HG02884 (cell line): ENCODE measurements at regions not wholly inside any gene's neighbourhood (a gene's known extent, or its start where the extent isn't known, plus 50 kb on each side); places are given as distances from the start of the nearest gene placed in this dataset.
"Not testable (repeated sequence)": the region's sequence is repeated elsewhere in the genome, so short reads cannot be mapped to it uniquely, and the experiment has no call there.

ENCODE experiments used
- ATAC-seq: cut with Tn5 transposase; IDR thresholded peaks from one replicate; pipeline ENCODE4 v1.9.1; 2021; ENCODE audit warnings: mild to moderate bottlenecking, moderate library complexity; ENCODE audit not compliant: unreplicated experiment

GRCh38 chr17:77288115-77288619, 147.4 kb downstream of the SEC14L1 start:
- no peak for ATAC-seq

GRCh38 chr17:77290759-77291558, 150.2 kb downstream of the SEC14L1 start:
- not testable (repeated sequence) for ATAC-seq

DNA sequence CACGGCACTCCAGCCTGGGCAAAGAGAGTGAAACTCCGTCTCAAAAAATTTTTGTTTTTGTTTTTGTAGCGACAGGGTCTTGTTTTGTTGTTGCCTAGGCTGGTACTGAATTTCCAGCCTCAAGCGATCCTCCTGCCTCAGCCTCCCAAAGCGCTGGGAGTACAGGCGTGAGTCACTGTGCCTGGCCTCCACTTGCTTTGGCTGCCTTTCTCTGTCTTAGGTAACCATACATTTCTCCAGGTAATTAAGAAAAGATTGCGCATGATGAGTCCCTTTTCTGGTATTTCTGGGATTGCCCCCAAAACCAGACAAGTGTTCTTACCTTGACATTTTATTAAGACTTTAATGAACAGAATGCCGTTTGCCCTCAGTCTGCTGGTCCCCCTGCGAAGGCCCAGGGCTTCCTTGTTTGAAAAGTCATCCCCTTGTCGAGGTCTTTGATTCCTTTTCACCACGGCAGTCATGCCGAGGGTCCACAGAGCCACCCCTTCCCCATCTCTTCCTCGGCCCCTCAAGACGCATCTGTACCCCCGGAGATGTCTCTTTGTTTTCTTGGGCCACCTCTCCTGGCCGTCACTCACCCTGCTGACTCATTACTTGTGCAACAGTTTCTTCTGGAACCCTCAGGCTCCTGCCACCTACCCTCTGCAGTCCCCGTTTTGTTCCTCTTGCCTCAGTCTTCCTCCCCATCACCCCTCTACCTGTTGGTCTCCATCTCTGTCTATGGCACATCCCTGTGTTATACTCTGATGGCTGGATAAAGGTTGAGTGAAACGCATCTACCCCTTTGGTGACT, 151.0 kb downstream of the SEC14L1 start:
- no peak for ATAC-seq

GRCh38 chr17:77294761-77295160, 154.0 kb downstream of the SEC14L1 start:
- no peak for ATAC-seq

DNA sequence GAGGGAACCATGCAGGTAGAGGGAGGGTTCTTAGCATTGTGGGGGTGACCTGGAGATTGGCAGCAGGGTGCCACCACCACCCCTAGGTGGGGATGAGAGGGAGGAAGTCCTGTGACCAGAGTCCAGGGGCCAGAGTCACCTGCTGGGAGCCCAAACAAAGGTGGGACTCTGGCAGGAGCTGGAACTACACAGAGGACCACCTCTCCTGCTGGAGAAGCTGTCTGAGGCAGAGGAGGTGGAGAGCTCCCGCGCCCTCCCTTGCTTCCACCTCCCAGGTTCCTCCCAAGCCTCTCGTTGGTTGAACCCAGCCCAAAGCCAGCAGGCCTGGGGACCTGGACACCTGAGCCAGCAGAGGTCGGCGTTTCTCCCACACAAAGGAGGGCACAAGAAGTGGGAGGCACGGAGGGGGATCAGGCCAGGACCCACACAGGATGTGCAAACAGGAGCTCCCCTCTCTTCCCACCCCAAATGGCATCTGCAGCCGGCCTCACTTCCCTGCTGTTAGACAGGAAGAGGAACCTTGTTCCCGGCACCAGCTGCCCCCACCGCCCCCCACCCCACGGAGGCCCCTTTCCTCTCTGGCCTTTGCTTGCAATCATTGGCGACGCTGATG, 154.6 kb downstream of the SEC14L1 start:
- no peak for ATAC-seq

GRCh38 chr17:77296769-77297409, 156.1 kb downstream of the SEC14L1 start:
- no peak for ATAC-seq

DNA sequence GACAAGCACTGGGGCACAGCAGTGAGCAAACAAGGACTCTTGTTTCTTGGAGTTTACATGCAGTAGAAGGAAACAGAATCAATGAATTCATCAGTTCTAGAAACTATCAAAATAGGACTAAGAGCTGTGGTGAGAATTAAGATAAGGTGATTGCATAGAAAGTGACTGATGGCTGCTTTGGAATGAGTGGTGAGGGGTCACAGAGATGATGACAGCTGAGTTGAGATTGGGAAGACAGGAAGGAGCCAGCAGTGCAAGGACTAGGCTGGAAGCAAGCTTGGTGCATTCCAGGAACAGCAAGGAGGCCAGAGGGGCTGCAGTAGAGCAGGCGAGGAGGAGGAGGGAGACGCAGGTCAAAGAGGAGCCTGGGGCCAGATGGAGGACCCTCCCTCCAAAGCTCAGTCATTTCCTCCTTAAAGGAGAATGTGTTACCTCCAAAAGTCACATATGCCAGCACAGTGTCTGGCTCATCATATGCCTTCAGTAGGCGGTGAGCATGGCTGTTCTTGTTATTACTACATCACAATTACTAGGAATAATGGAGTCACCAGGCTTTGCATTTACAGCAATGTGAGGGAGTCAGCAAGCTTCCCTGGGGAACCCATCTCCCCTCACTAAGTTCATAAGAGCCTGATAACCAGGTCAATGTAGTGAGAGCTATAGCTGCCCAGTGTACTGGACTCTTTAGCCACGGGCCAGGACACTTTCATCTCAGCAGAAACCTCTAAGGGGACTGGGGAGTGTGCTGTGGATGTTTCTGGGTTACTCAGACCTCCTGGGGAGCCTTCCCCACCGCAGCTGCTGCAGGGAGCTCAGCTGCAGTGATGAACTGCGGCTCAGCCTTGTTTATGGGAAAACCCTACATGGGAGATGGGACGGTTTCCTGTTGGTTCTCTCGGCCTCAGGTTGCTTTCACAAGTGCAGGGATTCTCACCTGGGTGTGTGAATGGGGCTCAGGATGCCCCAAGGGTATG, 157.2 kb downstream of the SEC14L1 start:
- no peak for ATAC-seq

DNA sequence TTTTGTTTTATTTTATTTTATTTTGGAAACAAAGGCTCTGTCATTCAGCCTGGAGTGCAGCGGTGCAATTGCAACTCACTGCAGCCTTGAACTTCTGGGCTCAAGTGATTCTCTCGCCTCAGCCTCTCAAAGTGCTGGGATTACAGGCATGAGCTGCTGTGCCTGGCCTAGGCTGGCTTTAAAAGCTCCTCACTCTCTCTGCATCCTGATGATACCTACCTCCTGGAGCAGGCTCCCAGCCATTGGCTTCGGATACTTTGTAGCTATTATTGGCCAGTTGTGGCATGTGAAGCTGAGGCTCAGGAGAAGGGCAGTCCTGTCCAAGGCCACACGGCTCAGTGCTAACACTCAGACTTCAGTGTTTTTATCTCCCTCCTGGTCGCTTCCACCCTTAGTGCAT, 158.0 kb downstream of the SEC14L1 start:
- ATAC-seq: no peak

DNA sequence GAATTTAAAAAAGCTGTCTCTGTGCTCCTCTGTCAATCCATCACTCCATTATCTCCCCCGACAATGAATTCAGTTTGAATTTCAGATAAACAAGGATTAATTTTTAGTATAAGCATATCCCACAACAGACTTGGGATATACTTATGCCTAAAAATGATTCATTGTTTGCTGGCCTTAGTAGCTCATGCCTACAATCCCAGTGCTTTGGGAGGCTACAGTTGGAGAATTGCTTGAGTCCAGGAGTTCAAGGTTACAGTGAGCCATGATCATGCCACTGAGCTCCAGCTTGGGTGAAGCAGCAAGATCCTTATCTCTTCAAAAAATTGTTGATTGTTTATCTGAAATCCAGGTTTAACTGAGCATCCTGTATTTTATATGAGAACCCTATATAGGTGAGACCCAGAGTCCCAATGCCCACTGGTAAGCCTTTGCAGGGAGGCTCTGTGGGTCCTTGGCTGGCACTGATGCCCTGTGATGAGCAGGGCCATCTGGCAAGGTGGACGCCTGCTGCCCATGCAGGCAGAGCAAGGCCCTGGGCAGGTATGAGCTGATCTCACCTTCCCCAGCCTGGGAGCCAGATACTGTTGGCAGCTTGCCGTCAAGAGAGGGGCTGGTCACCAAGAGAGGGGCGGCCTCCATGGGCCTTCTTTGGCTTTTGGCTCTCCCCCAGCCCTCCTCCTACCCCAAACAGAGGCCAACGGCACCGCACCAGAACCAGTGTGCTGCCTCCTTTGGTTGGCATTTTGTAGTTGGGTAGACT, 158.7 kb downstream of the SEC14L1 start:
- no peak for ATAC-seq

GRCh38 chr17:77300016-77300686, 159.4 kb downstream of the SEC14L1 start:
- no peak for ATAC-seq

DNA sequence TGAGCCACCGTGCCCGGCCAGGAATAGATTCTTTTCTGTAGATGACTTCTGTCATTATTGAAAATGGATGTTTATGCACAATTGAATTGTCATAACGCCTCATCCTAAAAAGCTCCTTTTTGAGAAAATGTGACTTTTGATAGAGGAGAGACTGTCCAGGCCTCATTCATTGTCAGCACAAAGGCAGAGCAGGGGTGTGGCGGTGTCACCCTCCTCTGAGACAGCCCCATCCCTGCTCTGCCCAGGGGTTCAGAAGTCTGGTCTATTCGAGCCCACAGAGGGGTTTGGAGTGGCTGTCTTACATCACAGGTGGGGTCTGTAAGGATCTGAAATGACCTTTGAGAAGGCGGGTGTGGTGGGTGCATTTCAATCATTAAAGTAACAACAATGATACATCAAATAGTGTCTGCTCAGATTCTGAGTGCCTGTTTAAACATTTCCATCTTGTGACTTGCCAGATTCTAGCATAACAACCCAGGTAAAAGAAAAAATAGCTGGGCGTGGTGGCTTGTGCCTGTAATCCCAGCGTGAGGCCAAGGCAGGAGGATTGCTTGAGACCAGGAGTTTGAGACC, 161.0 kb downstream of the SEC14L1 start:
- no peak for ATAC-seq

DNA sequence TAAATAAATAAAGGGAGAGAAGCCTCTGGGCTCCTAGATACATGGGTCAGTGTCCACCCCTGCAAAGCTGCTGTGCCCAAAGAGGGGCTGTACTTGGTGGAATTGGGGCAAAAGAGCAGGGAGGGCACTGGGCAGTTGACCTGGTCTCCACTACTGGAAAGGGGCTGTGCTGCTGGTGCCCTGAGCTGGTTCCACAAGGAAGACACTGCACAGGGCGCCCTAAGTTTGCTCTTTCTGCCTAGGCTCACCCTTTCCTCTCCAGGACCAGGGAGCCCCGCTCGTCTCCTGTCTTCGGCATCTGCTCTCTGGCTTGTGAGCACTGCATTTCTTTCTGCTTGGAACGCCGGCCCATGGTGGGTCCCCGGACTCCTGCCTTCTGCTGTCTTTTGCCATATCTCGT, 161.9 kb downstream of the SEC14L1 start:
- ATAC-seq: no peak

GRCh38 chr17:77303620-77304019, 162.9 kb downstream of the SEC14L1 start:
- no peak for ATAC-seq

DNA sequence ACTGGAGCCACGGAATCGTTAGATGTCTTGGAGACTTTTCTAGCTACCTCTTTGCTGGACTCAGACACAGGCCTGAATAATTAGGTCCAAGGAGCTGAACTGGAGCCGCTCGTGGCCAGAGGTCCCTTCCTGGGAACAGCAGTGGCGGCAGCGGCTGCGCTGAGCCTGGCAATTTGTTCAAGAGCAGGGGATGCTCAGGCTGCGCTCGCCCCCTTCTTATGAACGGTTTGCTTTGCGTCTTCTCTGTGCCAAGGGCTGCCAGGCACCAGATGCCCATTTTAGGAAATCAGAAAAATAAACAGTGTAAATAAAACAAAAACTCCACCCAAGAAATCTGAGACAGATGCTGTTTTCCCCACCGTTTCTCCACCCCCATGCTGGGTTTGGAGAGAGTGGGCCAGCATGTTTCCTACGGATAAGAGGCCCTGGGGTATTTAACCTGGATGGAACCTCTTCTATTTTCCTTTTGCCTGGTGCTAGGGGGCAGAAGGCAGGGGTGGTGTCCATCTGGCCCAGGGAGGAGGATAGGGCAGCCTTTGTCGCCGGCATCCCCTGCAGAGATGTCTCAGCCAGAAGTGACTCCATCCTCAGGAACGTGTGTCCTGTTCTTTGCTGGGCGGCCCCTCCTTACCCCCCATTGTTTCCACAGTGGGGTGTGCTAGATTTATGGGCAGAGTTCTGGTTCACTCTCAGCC, 163.4 kb downstream of the SEC14L1 start:
- no peak for ATAC-seq

DNA sequence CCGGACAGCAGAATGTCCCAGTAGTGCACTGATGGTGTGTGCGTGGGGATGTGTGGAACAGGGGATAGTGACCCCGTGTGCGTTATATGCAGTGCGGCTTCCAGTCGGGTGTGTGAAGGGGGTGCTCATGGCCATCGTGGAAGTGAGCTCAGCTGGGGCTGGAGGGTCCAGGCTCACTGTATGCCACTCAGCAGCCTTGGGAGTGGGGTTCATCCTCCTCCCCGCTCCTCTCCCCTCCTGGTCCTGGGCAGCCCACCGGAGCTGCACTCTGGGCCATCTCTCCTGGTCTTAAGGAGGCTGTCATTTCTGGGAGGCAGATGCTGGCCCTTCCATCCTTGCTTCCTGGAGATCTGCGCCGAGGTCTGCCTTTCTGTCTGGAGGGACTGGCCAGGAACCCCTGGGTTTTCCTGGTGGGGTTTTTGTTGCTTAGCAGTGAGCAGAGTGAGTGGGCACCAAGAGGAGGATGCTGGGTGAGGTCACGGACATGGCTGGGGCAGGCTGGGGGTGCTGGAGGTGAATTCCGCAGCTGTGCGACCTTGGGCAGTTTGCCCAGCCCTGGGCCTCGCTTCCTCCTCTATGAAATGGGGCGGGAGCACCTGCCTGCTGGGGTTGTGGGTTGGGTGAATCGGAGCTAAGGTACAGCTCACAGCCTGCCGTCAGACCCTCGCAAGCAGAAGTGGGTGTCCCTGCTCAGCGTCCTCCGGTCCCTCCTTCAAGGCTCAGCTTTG, 164.1 kb downstream of the SEC14L1 start:
- no peak for ATAC-seq

- ATAC-seq: no peak
Measured at GRCh38 chr17:77306048-77306789, 165.4 kb downstream of the SEC14L1 start.
